SK-N-SH treated with all-trans-retinoic acid at 6 μM for 48 hours (cell line): ENCODE measurements at regions not wholly inside any gene's neighbourhood (a gene's known extent, or its start where the extent isn't known, plus 50 kb on each side); places are given as distances from the start of the nearest gene placed in this dataset.

Source experiments
- ATAC-seq: fragments of 200-7000 bp; cut with Tn5 transposase; 3 replicates; pipeline ENCODE4 v1.9.1; 2020; ENCODE audit warnings: mild to moderate bottlenecking, moderate library complexity
- ARNTL ChIP-seq: fragments of 450-650 bp; formaldehyde crosslinking; IDR thresholded peaks from 2 replicates; pipeline ENCODE4 v1.5.0; 2020; ENCODE audit warnings: low read depth, mild to moderate bottlenecking, moderate library complexity, borderline replicate concordance
- BACH2 ChIP-seq: fragments of 250-450 bp; sonication (Bioruptor Pico); IDR thresholded peaks from 2 replicates; pipeline ENCODE4 v1.9.0; 2021; ENCODE audit warnings: mild to moderate bottlenecking, borderline replicate concordance
- CREB5 ChIP-seq: fragments of 250-450 bp; sonication (Bioruptor Pico); IDR thresholded peaks from 2 replicates; pipeline ENCODE4 v1.5.1; 2020; ENCODE audit warnings: low read depth, mild to moderate bottlenecking, moderate library complexity
- CSDC2 ChIP-seq: fragments of 250-450 bp; sonication (Bioruptor Pico); IDR thresholded peaks from 2 replicates; pipeline ENCODE4 v1.5.0; 2020; ENCODE audit warnings: mild to moderate bottlenecking, moderate library complexity
- CSRNP3 ChIP-seq: fragments of 250-450 bp; sonication (Bioruptor Pico); IDR thresholded peaks from 2 replicates; pipeline ENCODE4 v1.5.1; 2021; ENCODE audit warnings: mild to moderate bottlenecking, moderate library complexity
- ESRRG ChIP-seq: fragments of 250-450 bp; sonication (Bioruptor Pico); IDR thresholded peaks from 2 replicates; pipeline ENCODE4 v1.6.1; 2021; ENCODE audit warnings: mild to moderate bottlenecking
- GLIS3 ChIP-seq: fragments of 250-450 bp; sonication (Bioruptor Pico); IDR thresholded peaks from 2 replicates; pipeline ENCODE4 v1.5.0; 2020; ENCODE audit warnings: mild to moderate bottlenecking, moderate library complexity
- ISL1 ChIP-seq: fragments of 250-450 bp; sonication (Bioruptor Pico); IDR thresholded peaks from 2 replicates; pipeline ENCODE4 v2.1.2; 2022; ENCODE audit warnings: mild to moderate bottlenecking, moderate library complexity
- PATZ1 ChIP-seq: fragments of 250-450 bp; sonication (Bioruptor Pico); IDR thresholded peaks from 2 replicates; pipeline ENCODE4 v1.8.0; 2020; ENCODE audit warnings: mild to moderate bottlenecking, moderate library complexity, borderline replicate concordance
- POU6F1 ChIP-seq: fragments of 250-450 bp; sonication (Bioruptor Pico); IDR thresholded peaks from 2 replicates; pipeline ENCODE4 v1.8.0; 2021; ENCODE audit warnings: low read depth, mild to moderate bottlenecking, moderate library complexity, borderline replicate concordance
- PPARA ChIP-seq: fragments of 250-450 bp; sonication (Bioruptor Pico); IDR thresholded peaks from 2 replicates; pipeline ENCODE4 v1.5.0; 2020; ENCODE audit warnings: mild to moderate bottlenecking, borderline replicate concordance
- RARB ChIP-seq: fragments of 250-450 bp; sonication (Bioruptor Pico); IDR thresholded peaks from 2 replicates; pipeline ENCODE4 v1.8.0; 2021; ENCODE audit warnings: mild to moderate bottlenecking, moderate library complexity
- SNAI2 ChIP-seq: fragments of 250-450 bp; sonication (Bioruptor Pico); IDR thresholded peaks from 2 replicates; pipeline ENCODE4 v1.5.0; 2020; ENCODE audit warnings: mild to moderate bottlenecking, moderate library complexity
- TCF4 ChIP-seq: fragments of 250-450 bp; sonication (Bioruptor Pico); IDR thresholded peaks from 2 replicates; pipeline ENCODE4 v1.8.0; 2021; ENCODE audit warnings: mild to moderate bottlenecking, moderate library complexity, borderline replicate concordance
- TSHZ2 ChIP-seq: fragments of 250-450 bp; sonication (Bioruptor Pico); IDR thresholded peaks from 2 replicates; pipeline ENCODE4 v1.5.0; 2020; ENCODE audit warnings: mild to moderate bottlenecking, moderate library complexity
- ZFP30 ChIP-seq: fragments of 450-650 bp; formaldehyde crosslinking; IDR thresholded peaks from 2 replicates; pipeline ENCODE4 v1.5.0; 2022; ENCODE audit warnings: mild to moderate bottlenecking, moderate library complexity
- ZNF565 ChIP-seq: fragments of 450-650 bp; formaldehyde crosslinking; conservative IDR thresholded peaks from 2 replicates; pipeline ENCODE4 v1.5.0; 2020; ENCODE audit warnings: low read depth, mild to moderate bottlenecking, moderate library complexity
- ZNF70 ChIP-seq: fragments of 450-650 bp; formaldehyde crosslinking; IDR thresholded peaks from 2 replicates; pipeline ENCODE4 v1.5.0; 2020; ENCODE audit warnings: mild to moderate bottlenecking, moderate library complexity

- no peak for TF ChIP-seq POU6F1 (CRISPR knock-in tag)
- TF ChIP-seq TSHZ2 (CRISPR knock-in tag), result no peak
- no peak for TF ChIP-seq CSRNP3 (CRISPR knock-in tag)
These were observed 181.5 kb downstream of the VAPA start (continued) for GRCh38 chr18:10095356-10095755.

GRCh38 chr18:10099539-10100140 lies 185.8 kb downstream of the VAPA start:
- TF ChIP-seq CSDC2 (CRISPR knock-in tag) (no peak), ARNTL (CRISPR knock-in tag) (no peak), RARB (CRISPR knock-in tag) (no peak), ZFP30 (CRISPR knock-in tag) (no peak), BACH2 (CRISPR knock-in tag) (no peak), CREB5 (CRISPR knock-in tag) (no peak), ISL1 (no peak), ZNF565 (CRISPR knock-in tag) (no peak), ESRRG (CRISPR knock-in tag) (no peak), ZNF70 (CRISPR knock-in tag) (no peak), POU6F1 (CRISPR knock-in tag) (no peak), PATZ1 (no peak), PPARA (no peak)
- TF ChIP-seq, all 23 proteins: peak for 0
- no peak for ATAC-seq

- TF ChIP-seq ZNF70 (CRISPR knock-in tag) (no peak), TCF4 (no peak), CSRNP3 (CRISPR knock-in tag) (no peak), GLIS3 (CRISPR knock-in tag) (no peak), SNAI2 (CRISPR knock-in tag) (no peak), ISL1 (no peak), ESRRG (CRISPR knock-in tag) (no peak), RARB (CRISPR knock-in tag) (no peak)
- TF ChIP-seq, all 23 proteins: peak for 0
- no peak for ATAC-seq
These were observed 186.4 kb downstream of the VAPA start for GRCh38 chr18:10100196-10100595.
